ENCODE measurements at regions not wholly inside any gene's neighbourhood (a gene's known extent, or its start where the extent isn't known, plus 50 kb on each side); places are given as distances from the start of the nearest gene placed in this dataset.

DNA sequence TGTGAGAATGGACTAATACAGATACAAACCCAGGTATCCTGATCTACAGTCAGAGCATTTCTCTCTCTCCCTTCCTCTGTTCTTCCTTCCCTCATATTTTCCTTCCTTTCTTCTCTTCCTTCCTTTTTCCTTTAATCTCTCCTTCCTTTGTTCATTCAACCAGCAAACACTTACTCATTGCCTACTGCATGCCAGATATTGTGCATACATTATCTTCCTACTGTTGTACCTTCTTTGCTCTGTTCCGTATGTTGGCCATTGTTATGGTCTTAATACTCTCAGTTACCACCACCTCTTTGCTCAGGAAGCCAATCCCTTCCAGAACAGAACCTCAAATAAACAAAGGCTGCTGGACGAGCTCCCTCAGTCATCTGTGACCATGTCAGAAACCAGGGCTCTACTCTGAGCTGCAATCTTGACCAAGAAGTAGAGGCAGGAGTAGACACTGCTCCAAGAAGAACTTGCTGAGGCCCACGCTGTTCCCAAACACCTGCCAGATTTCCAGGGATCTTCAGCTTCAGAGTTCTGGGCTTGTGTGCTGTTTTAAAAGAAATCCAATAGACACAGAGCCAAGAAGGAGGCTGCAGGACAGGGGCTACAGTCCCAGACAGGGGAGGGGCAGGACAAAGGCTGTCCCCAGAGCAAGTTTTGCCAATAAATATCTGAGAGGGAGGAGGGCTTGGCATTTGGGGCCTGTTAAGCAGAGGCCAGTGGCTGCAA lies 526.7 kb upstream of the TBX3 start:
- TF ChIP-seq TAF1 (IDR thresholded peaks at IDR 0.05; ENCODE audit: low read depth) (no peak), FOXM1 (IDR thresholded peaks at IDR 0.05; ENCODE audit: borderline replicate concordance, low read depth) (no peak), CEBPB (IDR thresholded peaks at IDR 0.05) (no peak), MAX (IDR thresholded peaks at IDR 0.05) (no peak), RAD21 (IDR thresholded peaks at IDR 0.05; ENCODE audit: low read depth) (no peak), EP300 (IDR thresholded peaks at IDR 0.05; ENCODE audit: borderline replicate concordance) (no peak), TCF12 (IDR thresholded peaks at IDR 0.05; ENCODE audit: low read depth) (no peak)
- TF ChIP-seq, protein P1, sequence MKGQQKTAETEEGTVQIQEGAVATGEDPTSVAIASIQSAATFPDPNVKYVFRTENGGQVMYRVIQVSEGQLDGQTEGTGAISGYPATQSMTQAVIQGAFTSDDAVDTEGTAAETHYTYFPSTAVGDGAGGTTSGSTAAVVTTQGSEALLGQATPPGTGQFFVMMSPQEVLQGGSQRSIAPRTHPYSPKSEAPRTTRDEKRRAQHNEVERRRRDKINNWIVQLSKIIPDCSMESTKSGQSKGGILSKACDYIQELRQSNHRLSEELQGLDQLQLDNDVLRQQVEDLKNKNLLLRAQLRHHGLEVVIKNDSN (IDR thresholded peaks at IDR 0.05): no peak

DNA sequence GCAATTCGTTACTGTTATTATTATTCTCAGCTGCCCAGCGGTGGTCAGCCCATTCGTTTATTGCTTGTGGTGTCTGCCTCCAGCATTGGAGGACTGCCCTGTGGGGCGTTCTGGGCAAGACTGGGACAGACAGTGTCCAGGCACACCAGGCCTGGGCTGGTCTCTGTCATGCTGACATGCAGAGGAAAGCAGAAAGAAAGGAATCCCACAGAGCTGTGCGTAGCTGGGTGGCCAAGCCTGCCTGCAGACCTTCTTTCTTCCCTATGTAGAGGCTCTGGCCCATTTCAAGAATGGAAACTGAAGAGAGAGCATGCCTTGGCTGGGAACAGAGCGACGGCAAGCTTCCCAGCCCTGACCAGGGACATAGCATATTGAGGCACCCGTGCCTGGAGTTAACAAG lies 525.3 kb upstream of the TBX3 start:
- TF ChIP-seq EGR1 (IDR thresholded peaks at IDR 0.05): no peak
- no peak for TF ChIP-seq FOXM1 (IDR thresholded peaks at IDR 0.05; ENCODE audit: borderline replicate concordance, low read depth)
- no peak for TF ChIP-seq RAD21 (IDR thresholded peaks at IDR 0.05; ENCODE audit: low read depth)
- TF ChIP-seq CEBPB (IDR thresholded peaks at IDR 0.05): no peak
- TF ChIP-seq TEAD4 (IDR thresholded peaks at IDR 0.05): no peak
- TF ChIP-seq, protein P2, sequence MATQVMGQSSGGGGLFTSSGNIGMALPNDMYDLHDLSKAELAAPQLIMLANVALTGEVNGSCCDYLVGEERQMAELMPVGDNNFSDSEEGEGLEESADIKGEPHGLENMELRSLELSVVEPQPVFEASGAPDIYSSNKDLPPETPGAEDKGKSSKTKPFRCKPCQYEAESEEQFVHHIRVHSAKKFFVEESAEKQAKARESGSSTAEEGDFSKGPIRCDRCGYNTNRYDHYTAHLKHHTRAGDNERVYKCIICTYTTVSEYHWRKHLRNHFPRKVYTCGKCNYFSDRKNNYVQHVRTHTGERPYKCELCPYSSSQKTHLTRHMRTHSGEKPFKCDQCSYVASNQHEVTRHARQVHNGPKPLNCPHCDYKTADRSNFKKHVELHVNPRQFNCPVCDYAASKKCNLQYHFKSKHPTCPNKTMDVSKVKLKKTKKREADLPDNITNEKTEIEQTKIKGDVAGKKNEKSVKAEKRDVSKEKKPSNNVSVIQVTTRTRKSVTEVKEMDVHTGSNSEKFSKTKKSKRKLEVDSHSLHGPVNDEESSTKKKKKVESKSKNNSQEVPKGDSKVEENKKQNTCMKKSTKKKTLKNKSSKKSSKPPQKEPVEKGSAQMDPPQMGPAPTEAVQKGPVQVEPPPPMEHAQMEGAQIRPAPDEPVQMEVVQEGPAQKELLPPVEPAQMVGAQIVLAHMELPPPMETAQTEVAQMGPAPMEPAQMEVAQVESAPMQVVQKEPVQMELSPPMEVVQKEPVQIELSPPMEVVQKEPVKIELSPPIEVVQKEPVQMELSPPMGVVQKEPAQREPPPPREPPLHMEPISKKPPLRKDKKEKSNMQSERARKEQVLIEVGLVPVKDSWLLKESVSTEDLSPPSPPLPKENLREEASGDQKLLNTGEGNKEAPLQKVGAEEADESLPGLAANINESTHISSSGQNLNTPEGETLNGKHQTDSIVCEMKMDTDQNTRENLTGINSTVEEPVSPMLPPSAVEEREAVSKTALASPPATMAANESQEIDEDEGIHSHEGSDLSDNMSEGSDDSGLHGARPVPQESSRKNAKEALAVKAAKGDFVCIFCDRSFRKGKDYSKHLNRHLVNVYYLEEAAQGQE (IDR thresholded peaks at IDR 0.05; ENCODE audit: low read depth): no peak

DNA sequence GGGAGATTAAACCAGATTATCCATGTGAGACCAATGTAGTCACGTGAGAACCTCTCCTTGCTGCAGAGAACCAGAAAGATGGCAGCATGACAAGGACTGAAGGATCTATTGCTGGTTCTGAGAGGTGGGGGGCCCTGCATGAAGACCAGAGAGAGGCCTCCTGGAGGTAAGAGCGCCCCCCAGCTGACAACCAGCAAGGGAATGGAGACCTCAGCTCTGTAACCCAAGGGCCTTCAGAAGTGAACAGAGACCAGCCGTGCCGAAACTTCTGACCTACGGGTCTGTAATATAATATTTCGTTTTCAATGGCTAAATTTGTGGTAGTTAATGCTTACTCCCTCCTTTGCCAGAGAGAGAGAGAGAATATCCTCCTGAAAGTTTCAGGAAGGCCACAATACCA lies 524.1 kb upstream of the TBX3 start:
- TF ChIP-seq TCF12 (IDR thresholded peaks at IDR 0.05; ENCODE audit: low read depth) (no peak), FOXM1 (IDR thresholded peaks at IDR 0.05; ENCODE audit: borderline replicate concordance, low read depth) (no peak), YY1 (IDR thresholded peaks at IDR 0.05; ENCODE audit: low read depth) (no peak), MAX (IDR thresholded peaks at IDR 0.05) (no peak), TAF1 (IDR thresholded peaks at IDR 0.05; ENCODE audit: low read depth) (no peak), NFIC (IDR thresholded peaks at IDR 0.05) (no peak), CEBPB (IDR thresholded peaks at IDR 0.05) (no peak), EGR1 (IDR thresholded peaks at IDR 0.05) (no peak), TEAD4 (IDR thresholded peaks at IDR 0.05) (no peak), RAD21 (IDR thresholded peaks at IDR 0.05; ENCODE audit: low read depth) (no peak), CREB1 (IDR thresholded peaks at IDR 0.05; ENCODE audit: low read depth) (no peak), ZBTB7A (IDR thresholded peaks at IDR 0.05; ENCODE audit: low read depth) (no peak), EP300 (IDR thresholded peaks at IDR 0.05; ENCODE audit: borderline replicate concordance) (no peak)
- TF ChIP-seq, protein P2 (IDR thresholded peaks at IDR 0.05; ENCODE audit: low read depth): no peak
- TF ChIP-seq, protein P1 (IDR thresholded peaks at IDR 0.05): no peak

- TF ChIP-seq MAX (IDR thresholded peaks at IDR 0.05) (no peak), EGR1 (IDR thresholded peaks at IDR 0.05) (no peak), YY1 (IDR thresholded peaks at IDR 0.05; ENCODE audit: low read depth) (no peak), ZBTB7A (IDR thresholded peaks at IDR 0.05; ENCODE audit: low read depth) (no peak), TCF12 (IDR thresholded peaks at IDR 0.05; ENCODE audit: low read depth) (no peak), CEBPB (IDR thresholded peaks at IDR 0.05) (no peak)
- TF ChIP-seq, protein P1 (IDR thresholded peaks at IDR 0.05): no peak
- TF ChIP-seq, protein P2 (IDR thresholded peaks at IDR 0.05; ENCODE audit: low read depth): no peak
Measured at GRCh38 chr12:115207216-115207915, 523.4 kb upstream of the TBX3 start.
